Kidney (tissue), 13 donors: ENCODE measurements at regions not wholly inside any gene's neighbourhood (a gene's known extent, or its start where the extent isn't known, plus 50 kb on each side); places are given as distances from the start of the nearest gene placed in this dataset.
A peak's percentile ranks its signal among the peaks of the same experiment; 100 is the strongest.
"Not testable (repeated sequence)": the region's sequence is repeated elsewhere in the genome, so short reads cannot be mapped to it uniquely, and the experiment has no call there.

Experiments used
- DNase-seq, 5 donors: peaks; one replicate each; pipeline ENCODE4 v3.0.0-alpha.2; 2013 to 2020
- FAIRE-seq: peaks from 2 replicates; lab custom pipeline; 2012; peaks lifted over from hg19 to GRCh38; lab: Jason Lieb, UNC
- H3K27ac ChIP-seq, 2 donors: one replicate each; pipeline ENCODE4 v1.7.0; 2013; ENCODE audit warnings: low read depth in 2 of 2, low read length in 2 of 2, inconsistent platforms in 1 of 2
- H3K27me3 ChIP-seq: one replicate; pipeline ENCODE4 v1.7.1; 2013; ENCODE audit warnings: low read length, inconsistent platforms; ENCODE audit not compliant: control insufficient read depth, insufficient read depth
- H3K36me3 ChIP-seq, 3 donors: one replicate each; pipeline versions ENCODE4 v1.7.0 to v1.7.1; 2013; ENCODE audit warnings: low read length in 3 of 3, control low read depth in 1 of 3, inconsistent platforms in 1 of 3; ENCODE audit not compliant: insufficient read depth in 3 of 3, control insufficient read depth in 2 of 3
- H3K4me1 ChIP-seq, 3 donors: one replicate each; pipeline versions ENCODE4 v1.7.0 to v1.7.1; 2013; ENCODE audit warnings: low read length in 3 of 3, inconsistent platforms in 1 of 3, low read depth in 1 of 3; ENCODE audit not compliant: control insufficient read depth in 2 of 3, insufficient read depth in 2 of 3
- H3K4me3 ChIP-seq, 3 donors: one replicate each; pipeline versions ENCODE4 v1.7.0 to v1.8.1; 2013; ENCODE audit warnings: low read length in 3 of 3, control low read depth in 1 of 3, inconsistent platforms in 1 of 3
- H3K9ac ChIP-seq, 3 donors: one replicate each; pipeline versions ENCODE4 v1.7.0 to v1.7.1; 2013; ENCODE audit warnings: low read length in 3 of 3, control low read depth in 1 of 3, inconsistent platforms in 1 of 3
- H3K9me3 ChIP-seq, 3 donors: one replicate each; pipeline versions ENCODE4 v1.7.0 to v1.7.1; 2013; ENCODE audit warnings: low read length in 3 of 3, control low read depth in 1 of 3, inconsistent platforms in 1 of 3; ENCODE audit not compliant: control insufficient read depth in 2 of 3, insufficient read depth in 1 of 3
- intact Hi-C: fragments of 100-400 bp; cut with DNase I; formaldehyde crosslinking; loops from one replicate; pipeline ENCODE4 v1.11.1; 2022
- TF ChIP-seq, protein P1 (sequence below): IDR thresholded peaks from 3 replicates; pipeline ENCODE4 v1.5.1; 2012; ENCODE audit warnings: mild to moderate bottlenecking, moderate library complexity, borderline replicate concordance; ENCODE audit not compliant: insufficient read depth; ENCODE audit errors: extremely low read depth
- donor health status: control.
- donor health status: control.
- donor health status: control.
- donor health status: control.
- donor health status: control.
- donor health status: DM: yes; HTN: yes; CAD: no.
- donor health status: Normal renal cell carcinoma (clear cell type).

DNA sequence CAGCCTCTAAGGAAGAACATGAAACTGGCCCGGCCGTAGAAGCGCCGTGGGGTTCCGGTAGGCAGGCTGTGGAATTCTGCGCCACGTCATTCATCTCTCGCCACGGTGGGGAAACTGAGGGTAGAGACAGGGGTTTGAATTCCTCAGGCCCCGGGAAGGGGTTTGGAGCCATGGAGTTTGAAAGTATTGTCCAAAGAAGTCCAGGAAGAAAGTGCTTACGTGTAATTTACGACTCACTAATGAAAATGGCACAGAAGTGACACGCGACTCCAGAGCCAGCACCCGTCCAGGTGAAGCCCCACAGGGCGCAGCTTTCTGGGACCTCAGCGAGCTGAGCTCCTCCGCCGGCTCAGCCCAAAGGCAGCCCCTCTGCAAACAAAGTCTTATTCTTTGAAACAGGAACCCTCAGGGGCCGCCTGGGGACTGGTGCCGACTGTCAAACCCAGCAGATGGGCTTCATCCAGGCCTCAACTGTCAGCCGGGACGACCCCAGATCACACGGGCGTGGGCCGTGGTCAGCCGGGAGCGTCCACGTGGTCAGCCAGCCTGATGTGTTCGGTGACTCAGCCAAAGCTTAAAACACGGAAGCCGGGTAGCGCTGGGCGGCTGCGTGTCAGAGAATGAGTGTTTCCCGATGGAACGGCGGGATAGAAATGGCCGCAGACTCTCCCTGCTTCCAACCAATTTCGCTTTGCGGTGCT is 200.0 kb downstream of the LAT start:
- H3K27ac ChIP-seq, intact Hi-C loops, H3K9me3 ChIP-seq, FAIRE-seq, H3K27me3 ChIP-seq, H3K9ac ChIP-seq, H3K36me3 ChIP-seq, H3K4me1 ChIP-seq: not testable (repeated sequence)
- DNase-seq: peak; percentile 64 to 94 (median 79)
- H3K4me3 ChIP-seq: peak overlapping the region in 1 of 3 donors; percentile 39

DNA sequence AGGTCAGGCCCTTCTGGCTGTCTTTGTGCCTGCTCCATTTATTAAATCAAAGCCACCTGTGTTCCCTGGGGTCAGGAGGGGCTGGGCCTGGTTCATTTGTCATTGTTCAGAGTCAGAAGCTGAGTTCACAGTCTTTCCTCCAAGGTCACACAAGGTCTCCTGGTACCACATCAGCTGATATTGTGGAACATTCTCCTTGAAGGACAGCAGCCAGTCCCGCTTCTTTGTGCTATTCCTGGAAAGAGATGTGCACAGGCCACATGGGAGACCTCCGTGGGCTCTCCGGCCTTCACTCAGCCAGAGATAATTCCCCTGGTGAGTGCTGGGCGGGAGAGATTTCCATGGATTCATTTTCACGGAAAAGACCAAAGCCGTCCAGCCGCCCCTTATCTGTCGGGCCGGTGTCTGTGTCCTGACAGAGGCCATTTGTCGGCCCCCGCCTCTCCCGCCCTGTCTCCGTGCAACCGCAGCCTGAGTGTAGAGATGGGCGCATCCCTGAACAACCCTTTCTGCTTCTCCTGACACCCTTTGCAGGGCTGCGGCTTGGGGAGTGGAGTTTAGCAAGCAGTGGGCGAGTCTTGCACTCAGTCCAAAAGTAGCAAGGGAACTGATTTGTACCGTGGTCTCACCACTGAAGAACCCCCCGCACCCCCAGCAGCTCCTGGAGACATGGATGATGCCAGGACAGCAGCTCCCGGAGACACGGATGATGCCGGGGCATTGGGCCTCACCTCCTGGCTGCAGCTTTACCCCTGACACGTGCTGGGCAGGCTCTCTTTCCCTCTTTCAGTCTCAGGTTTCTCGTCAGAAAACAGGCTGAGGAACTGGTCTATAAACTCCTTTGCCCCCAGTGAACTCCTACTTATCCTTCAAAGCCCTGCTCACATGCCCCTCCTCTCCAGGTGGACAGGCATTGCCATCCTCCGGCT is 198.4 kb downstream of the LAT start:
- H3K4me1 ChIP-seq, FAIRE-seq, H3K9me3 ChIP-seq, intact Hi-C loops, H3K9ac ChIP-seq, H3K27me3 ChIP-seq, H3K36me3 ChIP-seq, H3K4me3 ChIP-seq, H3K27ac ChIP-seq: not testable (repeated sequence)
- peak in 1 of 5 donors; percentile 65 for DNase-seq

DNA sequence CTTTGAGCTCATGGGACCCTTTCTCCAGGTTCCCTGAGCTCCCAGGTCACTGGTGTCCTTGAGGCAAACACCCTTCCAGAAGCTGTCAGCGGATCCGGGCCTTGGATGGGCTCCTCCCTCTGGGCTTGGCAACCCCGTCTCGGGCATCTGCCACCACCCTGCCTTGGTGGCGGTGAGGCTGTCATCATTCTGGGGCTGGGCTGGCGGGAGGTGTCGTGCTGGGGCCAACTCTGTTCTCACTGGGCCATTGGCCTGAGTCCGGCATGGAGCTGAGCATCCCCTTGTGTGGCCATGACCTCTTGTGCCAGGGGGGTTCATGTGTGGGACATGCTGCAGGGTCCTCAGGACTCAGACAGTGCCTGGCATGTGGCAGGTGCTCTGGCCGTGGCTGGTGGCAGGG is 197.6 kb downstream of the LAT start:
- TF ChIP-seq, protein P1, sequence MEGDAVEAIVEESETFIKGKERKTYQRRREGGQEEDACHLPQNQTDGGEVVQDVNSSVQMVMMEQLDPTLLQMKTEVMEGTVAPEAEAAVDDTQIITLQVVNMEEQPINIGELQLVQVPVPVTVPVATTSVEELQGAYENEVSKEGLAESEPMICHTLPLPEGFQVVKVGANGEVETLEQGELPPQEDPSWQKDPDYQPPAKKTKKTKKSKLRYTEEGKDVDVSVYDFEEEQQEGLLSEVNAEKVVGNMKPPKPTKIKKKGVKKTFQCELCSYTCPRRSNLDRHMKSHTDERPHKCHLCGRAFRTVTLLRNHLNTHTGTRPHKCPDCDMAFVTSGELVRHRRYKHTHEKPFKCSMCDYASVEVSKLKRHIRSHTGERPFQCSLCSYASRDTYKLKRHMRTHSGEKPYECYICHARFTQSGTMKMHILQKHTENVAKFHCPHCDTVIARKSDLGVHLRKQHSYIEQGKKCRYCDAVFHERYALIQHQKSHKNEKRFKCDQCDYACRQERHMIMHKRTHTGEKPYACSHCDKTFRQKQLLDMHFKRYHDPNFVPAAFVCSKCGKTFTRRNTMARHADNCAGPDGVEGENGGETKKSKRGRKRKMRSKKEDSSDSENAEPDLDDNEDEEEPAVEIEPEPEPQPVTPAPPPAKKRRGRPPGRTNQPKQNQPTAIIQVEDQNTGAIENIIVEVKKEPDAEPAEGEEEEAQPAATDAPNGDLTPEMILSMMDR: no peak
- DNase-seq (peak in 1 of 5 donors; percentile 61), FAIRE-seq (no peak)
- Histone ChIP-seq H3K27ac (no peak overlapping the region), H3K27me3 (no peaks in the 10 kb centered on the region), H3K36me3 (no peaks in the 10 kb centered on the region), H3K4me1 (peaks cover 0 to 4% (median 0%) of the 10 kb centered on the region in 3 donors), H3K9ac (no peak overlapping the region), H3K9me3 (no peaks in the 10 kb centered on the region), H3K4me3 (no peak overlapping the region)
- intact Hi-C loops: no loop called here

- H3K27me3 ChIP-seq, H3K4me3 ChIP-seq, H3K27ac ChIP-seq, intact Hi-C loops, H3K4me1 ChIP-seq, H3K36me3 ChIP-seq, FAIRE-seq, H3K9me3 ChIP-seq, H3K9ac ChIP-seq: not testable (repeated sequence)
- peak in 1 of 5 donors; percentile 51 for DNase-seq
Measured at GRCh38 chr16:29181921-29182411, 197.1 kb downstream of the LAT start.

DNA sequence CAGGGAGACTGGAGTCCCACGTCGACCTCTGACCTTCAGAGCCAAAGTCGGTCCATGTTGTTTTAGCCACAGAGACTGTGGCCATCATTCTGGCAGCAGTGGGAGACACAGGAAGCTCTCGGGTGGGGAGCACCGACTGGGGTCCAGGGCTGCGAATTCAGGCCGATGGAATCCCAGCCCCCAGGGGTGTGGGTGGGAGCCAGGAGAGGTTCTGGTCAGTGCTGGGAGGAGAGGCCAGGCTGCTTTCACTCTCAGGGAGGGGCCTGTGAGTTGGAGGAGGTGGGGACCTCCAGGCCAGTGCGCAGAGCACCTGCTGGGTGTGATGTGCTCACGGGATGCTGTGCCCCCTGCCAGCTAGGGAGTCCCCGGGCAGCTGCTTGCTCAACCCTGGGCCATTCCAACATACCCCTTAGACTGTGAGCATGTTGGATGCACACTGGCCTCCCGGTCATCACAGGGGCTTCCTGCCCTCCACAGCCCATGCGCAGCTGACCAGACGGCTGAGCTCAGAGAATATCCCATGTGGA is 196.5 kb downstream of the LAT start:
- peak in 1 of 5 donors; percentile 51 for DNase-seq
- H3K27me3 ChIP-seq, H3K9ac ChIP-seq, intact Hi-C loops, H3K4me1 ChIP-seq, H3K36me3 ChIP-seq, H3K27ac ChIP-seq, H3K4me3 ChIP-seq, FAIRE-seq, H3K9me3 ChIP-seq: not testable (repeated sequence)

GRCh38 chr16:29180206-29180600 is 195.4 kb downstream of the LAT start:
- H3K9ac ChIP-seq, H3K9me3 ChIP-seq, H3K27ac ChIP-seq, FAIRE-seq, H3K4me1 ChIP-seq, H3K27me3 ChIP-seq, H3K4me3 ChIP-seq, intact Hi-C loops, H3K36me3 ChIP-seq: not testable (repeated sequence)
- DNase-seq: peak in 1 of 5 donors; percentile 67
